ENCODE measurements at regions not wholly inside any gene's neighbourhood (a gene's known extent, or its start where the extent isn't known, plus 50 kb on each side); places are given as distances from the start of the nearest gene placed in this dataset.

- H3K4me3 Mint-ChIP-seq, result no peak overlapping the region
- CTCF ChIA-PET, result interaction anchor here (1.3 kb wide), 1 partner anchor 707 kb away, joined by 3 read pairs; no protein-coding TSS in a partner anchor
- H3K4me1 Mint-ChIP-seq, result no peaks in the 10 kb centered on the region
- POLR2A ChIA-PET, result no interaction called here
- DNase-seq (ENCODE audit: low spot score) (no peak), ATAC-seq (no peak)
- no peaks in the 10 kb centered on the region for H3K9me3 Mint-ChIP-seq
- no peaks in the 10 kb centered on the region; the same call in 1 of the 2 replicates for H3K27me3 Mint-ChIP-seq (ENCODE audit: low read depth)
- H3K27ac Mint-ChIP-seq, result no peak overlapping the region
- no peaks in the 10 kb centered on the region for H3K36me3 Mint-ChIP-seq
- no peak for TF ChIP-seq CREM (CRISPR knock-in tag; IDR thresholded peaks at IDR 0.05)
These were observed 334.5 kb downstream of the TENT4A start for GRCh38 chr5:7047511-7048261.

GRCh38 chr5:7050986-7051385 is 337.8 kb downstream of the TENT4A start:
- Mint-ChIP-seq H3K4me3 (no peak overlapping the region), H3K36me3 (peaks cover 8% of the 10 kb centered on the region), H3K4me1 (no peaks in the 10 kb centered on the region), H3K27ac (no peak overlapping the region), H3K27me3 (ENCODE audit: low read depth) (no peaks in the 10 kb centered on the region; the same call in 1 of the 2 replicates), H3K9me3 (peaks cover 13% of the 10 kb centered on the region)
- TF ChIP-seq, protein P1, sequence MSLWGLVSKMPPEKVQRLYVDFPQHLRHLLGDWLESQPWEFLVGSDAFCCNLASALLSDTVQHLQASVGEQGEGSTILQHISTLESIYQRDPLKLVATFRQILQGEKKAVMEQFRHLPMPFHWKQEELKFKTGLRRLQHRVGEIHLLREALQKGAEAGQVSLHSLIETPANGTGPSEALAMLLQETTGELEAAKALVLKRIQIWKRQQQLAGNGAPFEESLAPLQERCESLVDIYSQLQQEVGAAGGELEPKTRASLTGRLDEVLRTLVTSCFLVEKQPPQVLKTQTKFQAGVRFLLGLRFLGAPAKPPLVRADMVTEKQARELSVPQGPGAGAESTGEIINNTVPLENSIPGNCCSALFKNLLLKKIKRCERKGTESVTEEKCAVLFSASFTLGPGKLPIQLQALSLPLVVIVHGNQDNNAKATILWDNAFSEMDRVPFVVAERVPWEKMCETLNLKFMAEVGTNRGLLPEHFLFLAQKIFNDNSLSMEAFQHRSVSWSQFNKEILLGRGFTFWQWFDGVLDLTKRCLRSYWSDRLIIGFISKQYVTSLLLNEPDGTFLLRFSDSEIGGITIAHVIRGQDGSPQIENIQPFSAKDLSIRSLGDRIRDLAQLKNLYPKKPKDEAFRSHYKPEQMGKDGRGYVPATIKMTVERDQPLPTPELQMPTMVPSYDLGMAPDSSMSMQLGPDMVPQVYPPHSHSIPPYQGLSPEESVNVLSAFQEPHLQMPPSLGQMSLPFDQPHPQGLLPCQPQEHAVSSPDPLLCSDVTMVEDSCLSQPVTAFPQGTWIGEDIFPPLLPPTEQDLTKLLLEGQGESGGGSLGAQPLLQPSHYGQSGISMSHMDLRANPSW (CRISPR knock-in tag; conservative IDR thresholded peaks at IDR 0.05; ENCODE audit: low read depth), result no peak
- TF ChIP-seq TP53 (CRISPR knock-in tag; IDR thresholded peaks at IDR 0.05) (no peak), CBFB (CRISPR knock-in tag; IDR thresholded peaks at IDR 0.05; ENCODE audit: low read depth) (no peak), MYBL2 (CRISPR knock-in tag; IDR thresholded peaks at IDR 0.05) (no peak), ZNF532 (CRISPR knock-in tag; IDR thresholded peaks at IDR 0.05; ENCODE audit: borderline replicate concordance) (no peak), ZNF281 (CRISPR knock-in tag; IDR thresholded peaks at IDR 0.05) (no peak), E2F5 (CRISPR knock-in tag; IDR thresholded peaks at IDR 0.05) (no peak), IRF2 (CRISPR knock-in tag; IDR thresholded peaks at IDR 0.05; ENCODE audit: borderline replicate concordance, low read depth) (no peak), FOXK1 (CRISPR knock-in tag; IDR thresholded peaks at IDR 0.05) (no peak), RORB (CRISPR knock-in tag; IDR thresholded peaks at IDR 0.05) (no peak), ETV6 (CRISPR knock-in tag; IDR thresholded peaks at IDR 0.05) (no peak), ZMAT4 (CRISPR knock-in tag; IDR thresholded peaks at IDR 0.05) (no peak), CREB1 (CRISPR knock-in tag; IDR thresholded peaks at IDR 0.05) (no peak), ZNF317 (CRISPR knock-in tag; IDR thresholded peaks at IDR 0.05; ENCODE audit: borderline replicate concordance, low read depth) (no peak), GRHL2 (CRISPR knock-in tag; IDR thresholded peaks at IDR 0.05; ENCODE audit: insufficient replicate concordance, severe bottlenecking) (no peak), SMAD3 (CRISPR knock-in tag; IDR thresholded peaks at IDR 0.05; ENCODE audit: borderline replicate concordance) (no peak)
- TF ChIP-seq, protein P2, sequence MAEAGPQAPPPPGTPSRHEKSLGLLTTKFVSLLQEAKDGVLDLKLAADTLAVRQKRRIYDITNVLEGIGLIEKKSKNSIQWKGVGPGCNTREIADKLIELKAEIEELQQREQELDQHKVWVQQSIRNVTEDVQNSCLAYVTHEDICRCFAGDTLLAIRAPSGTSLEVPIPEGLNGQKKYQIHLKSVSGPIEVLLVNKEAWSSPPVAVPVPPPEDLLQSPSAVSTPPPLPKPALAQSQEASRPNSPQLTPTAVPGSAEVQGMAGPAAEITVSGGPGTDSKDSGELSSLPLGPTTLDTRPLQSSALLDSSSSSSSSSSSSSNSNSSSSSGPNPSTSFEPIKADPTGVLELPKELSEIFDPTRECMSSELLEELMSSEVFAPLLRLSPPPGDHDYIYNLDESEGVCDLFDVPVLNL (CRISPR knock-in tag; IDR thresholded peaks at IDR 0.05; ENCODE audit: borderline replicate concordance, low read depth), result no peak
- TF ChIP-seq, protein P3, sequence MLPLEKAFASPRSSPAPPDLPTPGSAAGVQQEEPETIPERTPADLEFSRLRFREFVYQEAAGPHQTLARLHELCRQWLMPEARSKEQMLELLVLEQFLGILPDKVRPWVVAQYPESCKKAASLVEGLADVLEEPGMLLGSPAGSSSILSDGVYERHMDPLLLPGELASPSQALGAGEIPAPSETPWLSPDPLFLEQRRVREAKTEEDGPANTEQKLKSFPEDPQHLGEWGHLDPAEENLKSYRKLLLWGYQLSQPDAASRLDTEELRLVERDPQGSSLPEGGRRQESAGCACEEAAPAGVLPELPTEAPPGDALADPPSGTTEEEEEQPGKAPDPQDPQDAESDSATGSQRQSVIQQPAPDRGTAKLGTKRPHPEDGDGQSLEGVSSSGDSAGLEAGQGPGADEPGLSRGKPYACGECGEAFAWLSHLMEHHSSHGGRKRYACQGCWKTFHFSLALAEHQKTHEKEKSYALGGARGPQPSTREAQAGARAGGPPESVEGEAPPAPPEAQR (CRISPR knock-in tag; IDR thresholded peaks at IDR 0.05), result no peak
- POLR2A ChIA-PET, result no interaction called here
- ATAC-seq, result no peak
- DNase-seq (ENCODE audit: low spot score), result no peak
- CTCF ChIA-PET, result interaction anchor here (0.8 kb wide), 1 partner anchor 32 kb away, joined by 3 read pairs; no protein-coding TSS in a partner anchor
